Adrenal gland (tissue), 5 donors: ENCODE measurements at regions not wholly inside any gene's neighbourhood (a gene's known extent, or its start where the extent isn't known, plus 50 kb on each side); places are given as distances from the start of the nearest gene placed in this dataset.

ENCODE experiments used
- CTCF ChIP-seq, 6 experiments: fragments of 450-650 bp in 4 of 6; fragments of 200-600 bp in 2 of 6; sonication (generic) in 1 of 6; IDR thresholded peaks; 1 replicate in 5 of 6; 2 replicates in 1 of 6; pipeline versions ENCODE4 v1.5.1 to v1.8.0; 2016 to 2021; ENCODE audit warnings: antibody characterized with exemption in 6 of 6, mild to moderate bottlenecking in 2 of 6, moderate library complexity in 1 of 6
- POLR2A ChIP-seq, 2 donors: fragments of 450-650 bp; IDR thresholded peaks; one replicate each; pipeline ENCODE4 v1.6.1; 2017; ENCODE audit warnings: antibody characterized with exemption in 2 of 2, mild to moderate bottlenecking in 2 of 2, moderate library complexity in 1 of 2
- donor health status: DM: no; HTN: no; CAD: no.

- TF ChIP-seq CTCF (IDR thresholded peaks at IDR 0.05) (no peak), POLR2A (IDR thresholded peaks at IDR 0.05) (no peak)
Observed at GRCh38 chr2:238985041-238985729, 137.3 kb downstream of the TWIST2 start.
